ENCODE measurements at regions not wholly inside any gene's neighbourhood (a gene's known extent, or its start where the extent isn't known, plus 50 kb on each side); places are given as distances from the start of the nearest gene placed in this dataset.

DNA sequence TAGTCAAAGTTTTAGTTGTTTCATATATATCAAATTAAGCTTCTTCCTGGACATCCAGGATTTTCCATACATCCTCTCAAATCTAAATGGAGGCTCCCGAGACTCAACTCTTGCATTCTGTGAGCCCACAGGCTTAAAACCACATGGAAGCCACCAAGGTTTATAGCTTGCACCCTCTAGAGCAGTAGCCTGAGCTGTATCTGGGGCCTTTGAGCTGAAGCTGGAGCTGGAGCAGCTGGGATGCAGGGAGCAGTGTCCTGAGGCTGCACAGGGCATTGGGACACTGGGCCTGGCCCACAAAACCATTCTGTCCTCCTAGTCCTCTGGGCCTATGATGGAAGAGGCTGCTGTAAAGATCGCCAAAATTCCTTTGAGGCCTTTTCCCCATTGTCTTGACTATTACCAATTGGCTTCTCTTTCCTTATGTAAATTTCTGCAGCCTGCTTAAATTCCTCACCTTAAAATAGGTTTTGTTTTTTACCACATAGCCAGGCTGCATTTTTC is 151.0 kb downstream of the COX7C start:
- no peak for DNase-seq (ENCODE audit: low read depth in 4 of 4, low spot score in 3 of 4)

DNA sequence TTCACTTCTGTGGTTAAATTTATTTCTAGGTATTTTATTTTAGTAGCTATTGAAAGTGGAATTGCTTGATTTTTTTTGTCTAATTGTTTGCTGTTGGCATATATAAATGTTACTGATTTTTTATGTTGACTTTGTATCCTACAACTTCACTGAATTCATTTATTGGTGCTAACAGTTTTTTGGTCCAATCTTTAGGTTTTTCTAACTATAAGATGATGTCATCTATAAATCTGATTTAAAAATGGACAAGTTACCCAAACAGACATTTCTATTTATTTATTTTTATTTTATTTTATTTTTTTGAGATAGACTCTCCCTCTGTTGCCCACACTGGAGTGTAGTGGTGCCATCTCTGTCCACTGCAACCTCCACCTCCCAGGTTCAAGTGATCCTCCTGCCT is 162.3 kb downstream of the COX7C start:
- no peak for DNase-seq (ENCODE audit: low read depth in 4 of 4, low spot score in 3 of 4)

DNA sequence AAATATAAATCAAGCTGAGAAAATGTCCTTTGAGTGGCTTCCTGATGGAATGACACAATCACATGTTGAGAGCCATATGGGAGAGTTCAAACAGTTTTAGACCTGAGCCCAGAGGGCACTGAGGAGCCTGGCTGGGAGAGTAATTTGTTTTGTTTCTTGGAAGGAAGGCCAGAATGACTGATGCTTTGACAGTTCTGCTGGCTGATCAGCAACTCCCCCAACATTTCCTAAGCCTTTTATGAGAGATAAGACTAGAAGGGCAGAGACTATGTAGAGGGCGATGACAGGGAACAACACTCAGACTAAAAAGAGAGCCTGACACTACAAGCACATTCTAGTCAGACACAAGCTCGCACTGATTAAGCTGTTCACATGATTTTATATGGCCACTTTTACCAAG is 169.2 kb downstream of the COX7C start:
- no peak for DNase-seq (ENCODE audit: low read depth in 4 of 4, low spot score in 3 of 4)

DNA sequence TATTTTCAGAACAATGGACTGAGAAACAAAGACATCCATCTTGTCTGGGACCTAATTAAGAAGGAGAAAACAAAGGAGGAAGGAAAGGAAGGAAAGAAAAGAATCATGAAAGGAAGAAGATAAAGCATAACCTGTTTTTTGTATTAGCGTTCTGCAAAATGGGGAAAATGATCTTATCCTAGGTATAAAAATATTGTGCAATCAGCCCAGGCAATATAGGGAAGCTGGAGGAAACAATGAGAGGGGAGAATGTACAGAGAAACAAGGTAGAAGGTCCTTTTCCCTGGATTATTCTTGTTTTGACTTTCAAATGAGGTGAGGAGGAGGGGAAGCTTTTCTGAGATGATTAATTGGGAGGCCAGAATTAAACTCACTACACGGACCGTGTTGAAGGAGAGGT is 177.9 kb downstream of the COX7C start:
- DNase-seq (ENCODE audit: low read depth in 4 of 4, low spot score in 3 of 4), result no peak

DNA sequence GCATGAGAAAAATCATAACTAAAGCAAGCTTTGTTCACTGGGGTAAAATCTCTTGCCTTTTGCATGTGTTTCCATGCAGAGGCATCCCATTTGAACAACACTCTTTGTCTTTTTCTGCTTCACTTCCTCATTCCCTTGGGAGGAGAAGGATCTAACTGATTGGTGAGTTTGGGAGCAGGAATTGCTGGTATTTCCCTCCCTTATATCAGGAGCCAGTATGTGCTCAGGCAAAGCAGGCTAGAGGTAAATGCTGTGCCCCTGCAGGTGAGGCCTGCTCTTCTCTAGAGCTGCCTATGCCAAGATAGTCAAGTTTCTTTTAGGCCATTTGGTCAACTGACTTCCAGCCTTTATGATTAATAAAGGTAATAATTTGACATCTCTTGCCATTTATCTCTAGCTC is 179.9 kb downstream of the COX7C start:
- no peak for DNase-seq (ENCODE audit: low read depth in 4 of 4, low spot score in 3 of 4)

DNA sequence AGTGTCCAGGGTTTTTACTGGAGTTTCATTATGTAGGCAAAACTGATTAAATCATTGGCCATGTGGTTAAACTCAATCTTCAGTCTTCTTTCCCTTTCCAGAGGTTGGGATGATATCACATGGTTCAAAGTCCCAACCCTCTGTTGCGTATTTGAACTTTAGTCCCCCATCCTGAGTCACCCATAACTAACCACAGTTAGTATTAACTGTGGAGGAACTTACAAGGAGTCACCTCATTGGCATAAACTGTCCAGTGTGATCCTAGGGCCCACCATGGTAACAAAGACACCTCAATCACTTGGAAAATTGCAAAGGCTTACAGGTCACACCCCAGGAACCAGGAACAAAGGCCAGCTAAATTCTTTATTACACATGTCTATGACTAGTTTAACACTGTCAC is 188.5 kb downstream of the COX7C start:
- no peak for DNase-seq (ENCODE audit: low read depth in 4 of 4, low spot score in 3 of 4)

DNA sequence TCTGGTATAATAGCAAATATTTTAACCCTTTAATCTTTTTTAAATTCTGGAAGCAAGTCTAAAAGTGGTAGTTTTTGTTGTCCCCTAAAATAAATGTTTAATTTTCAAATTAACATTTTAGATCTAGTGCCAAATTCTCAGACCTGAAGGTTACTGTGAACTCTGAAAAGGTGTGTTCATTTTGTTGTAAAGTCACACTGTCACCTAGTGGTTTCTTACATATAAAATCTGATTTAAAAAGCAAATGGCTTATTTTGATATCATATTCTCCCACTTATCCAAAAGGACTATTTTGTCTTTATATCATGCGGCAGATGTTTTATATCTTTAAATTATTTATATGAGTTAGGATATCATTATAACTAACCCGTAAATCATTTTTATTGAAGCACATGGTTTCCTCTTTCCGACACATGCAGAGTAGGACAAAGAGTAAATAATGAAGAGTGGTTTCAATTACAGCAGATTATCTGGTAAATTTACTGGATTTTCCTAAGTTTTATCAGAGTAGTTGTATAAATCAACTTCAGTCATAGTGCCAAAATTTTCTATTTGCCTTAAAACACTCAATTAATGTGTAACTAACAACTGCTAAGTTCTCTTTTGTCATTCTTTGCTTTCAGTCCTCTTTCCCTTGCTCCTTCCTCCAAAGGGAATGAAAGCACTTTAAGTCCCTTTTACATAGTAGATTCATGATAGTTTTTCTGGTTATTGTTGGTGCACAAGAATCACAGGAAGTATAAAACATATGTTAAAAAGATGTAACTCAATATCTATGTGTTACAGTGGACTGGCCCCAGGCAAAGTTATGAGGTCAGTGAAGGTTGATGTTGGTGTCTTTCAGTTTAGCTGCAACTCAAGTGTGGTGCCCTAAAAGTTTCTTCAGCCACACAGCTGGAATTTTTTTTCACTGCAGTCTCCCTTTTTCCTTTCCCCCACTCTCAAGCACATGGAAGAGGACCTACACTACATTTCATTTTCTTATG is 189.6 kb downstream of the COX7C start:
- peak in 1 of 4 donors; percentile 12 for DNase-seq (ENCODE audit: low read depth in 4 of 4, low spot score in 3 of 4)

DNA sequence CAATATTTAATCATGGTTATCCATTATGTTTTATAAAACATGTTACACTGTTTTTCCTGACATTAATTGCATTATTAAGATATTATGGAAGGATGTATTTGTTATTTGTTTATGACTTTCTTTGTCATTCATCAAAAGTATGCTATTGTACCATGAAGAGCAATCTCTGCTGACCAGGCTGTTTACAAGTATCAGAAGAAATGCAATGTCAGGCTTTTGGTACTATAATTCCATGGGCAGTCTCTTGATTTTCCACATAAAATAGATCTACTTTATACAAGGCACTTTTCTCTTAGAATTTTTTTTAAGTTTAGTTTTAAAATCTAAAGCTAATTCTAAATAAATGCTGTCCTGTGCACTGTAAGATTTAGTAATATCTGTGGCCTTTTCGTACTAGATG is 196.6 kb downstream of the COX7C start:
- DNase-seq (ENCODE audit: low read depth in 4 of 4, low spot score in 3 of 4), result no peak

DNA sequence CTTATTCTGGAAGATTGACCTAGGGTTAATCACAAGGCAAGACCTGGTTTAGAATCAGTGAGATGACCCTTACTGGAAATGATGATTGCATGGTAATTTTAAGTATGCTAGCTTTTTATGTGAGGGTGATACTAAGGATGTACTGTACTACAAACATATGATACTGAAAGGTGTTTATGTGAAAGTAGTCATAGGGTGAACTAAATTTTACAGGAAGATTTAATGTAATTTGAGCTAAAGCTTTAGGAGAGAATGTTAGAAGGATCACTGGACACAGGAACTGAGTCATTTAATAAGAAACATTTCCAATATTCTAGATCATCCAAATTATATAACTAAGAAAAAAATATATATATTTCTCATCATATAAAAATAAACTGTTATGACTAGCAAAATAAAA is 197.2 kb downstream of the COX7C start:
- DNase-seq (ENCODE audit: low read depth in 4 of 4, low spot score in 3 of 4), result no peak

DNA sequence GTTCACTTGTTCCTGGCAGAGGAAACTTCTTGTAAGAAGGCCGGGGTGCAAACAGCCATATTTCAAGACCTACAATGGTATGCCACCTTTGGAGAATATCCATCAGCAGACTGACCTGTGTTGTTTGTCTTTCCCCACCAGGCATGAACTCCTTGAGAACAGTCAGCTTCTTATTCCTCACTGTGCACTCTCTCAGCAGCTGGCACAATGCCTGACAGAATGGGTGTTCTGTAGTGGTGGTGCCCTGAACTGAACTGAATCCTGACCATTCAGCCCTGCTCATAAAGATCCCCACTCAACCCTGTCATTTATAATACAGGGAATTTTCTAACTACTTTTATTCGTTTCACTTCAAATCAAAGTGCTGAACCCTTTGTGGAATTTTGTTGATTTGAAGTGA is 206.9 kb downstream of the COX7C start:
- DNase-seq (ENCODE audit: low read depth in 4 of 4, low spot score in 3 of 4), result no peak

DNA sequence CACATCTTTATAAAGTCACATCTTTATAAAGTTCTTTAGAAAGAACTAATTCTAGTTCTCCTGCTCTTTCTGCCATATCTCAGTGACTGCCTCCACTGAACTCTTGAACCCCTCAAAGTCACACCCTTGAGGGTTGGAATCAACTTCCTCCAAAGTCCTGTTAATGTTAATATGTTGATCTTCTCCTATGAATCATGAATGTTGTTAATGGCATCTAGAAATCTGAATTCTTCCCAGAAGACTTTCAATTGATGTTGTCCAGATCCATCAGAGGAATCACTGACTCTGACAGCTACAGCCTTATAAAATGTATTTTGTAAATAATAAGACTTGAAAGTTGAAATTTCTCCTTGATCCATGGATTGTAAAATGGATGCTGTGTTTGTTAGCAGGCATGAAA is 213.4 kb downstream of the COX7C start:
- no peak for DNase-seq (ENCODE audit: low read depth in 4 of 4, low spot score in 3 of 4)

DNA sequence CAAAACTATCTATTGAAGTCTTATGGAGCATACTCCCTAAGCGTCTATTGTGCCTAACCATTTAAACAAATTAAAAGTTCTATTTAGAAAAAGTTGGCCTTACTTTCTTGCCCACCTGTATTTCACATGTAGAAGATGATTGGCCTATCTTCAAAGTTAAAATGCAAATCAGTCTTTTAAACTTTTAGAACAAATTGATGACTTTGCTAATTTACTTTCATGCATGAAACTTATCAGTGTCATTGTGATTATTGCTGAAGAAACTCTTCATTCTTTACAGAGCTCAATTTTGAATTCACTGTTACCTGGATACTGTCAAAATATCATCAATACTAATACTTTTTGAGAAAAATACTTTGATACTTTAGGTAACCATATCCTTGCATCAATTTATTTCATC is 216.1 kb downstream of the COX7C start:
- no peak for DNase-seq (ENCODE audit: low read depth in 4 of 4, low spot score in 3 of 4)

DNA sequence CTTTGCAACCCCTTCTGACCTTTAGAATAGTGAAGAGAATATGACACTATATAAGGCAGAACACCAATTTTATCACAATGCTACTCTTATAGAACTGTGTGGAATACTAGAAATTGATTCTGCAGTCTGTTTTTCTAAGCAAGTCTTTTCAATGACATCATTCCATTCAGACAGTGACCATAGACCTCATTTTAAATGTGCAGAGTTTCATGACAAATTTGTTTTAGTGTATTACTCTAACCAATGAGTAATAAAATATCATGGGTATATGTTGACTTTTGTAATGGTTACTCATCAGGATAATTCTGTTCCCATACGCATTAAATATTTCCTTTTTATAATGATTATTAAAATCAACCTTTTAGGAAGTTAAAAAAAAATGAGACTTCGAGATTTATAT is 219.9 kb downstream of the COX7C start:
- no peak for DNase-seq (ENCODE audit: low read depth in 4 of 4, low spot score in 3 of 4)

DNA sequence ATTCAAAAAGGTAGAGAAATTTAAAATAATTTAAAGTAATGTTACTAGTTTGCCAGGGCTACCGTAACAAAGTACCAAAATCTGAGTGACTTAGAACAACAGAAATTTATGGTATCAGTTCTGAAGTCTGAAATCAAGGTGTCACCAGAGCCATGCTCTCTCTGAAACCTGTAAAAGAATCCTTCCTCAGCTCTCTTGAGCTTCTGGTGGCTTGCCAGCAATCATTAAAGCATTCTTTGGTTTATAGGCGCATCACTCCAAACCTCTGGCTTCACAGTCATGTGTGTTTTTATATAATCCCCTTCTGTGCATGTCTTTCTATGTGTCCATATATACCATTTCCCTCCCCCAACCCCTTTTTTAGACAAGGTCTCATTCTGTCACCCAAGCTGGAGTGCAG is 220.3 kb downstream of the COX7C start:
- no peak for DNase-seq (ENCODE audit: low read depth in 4 of 4, low spot score in 3 of 4)

DNA sequence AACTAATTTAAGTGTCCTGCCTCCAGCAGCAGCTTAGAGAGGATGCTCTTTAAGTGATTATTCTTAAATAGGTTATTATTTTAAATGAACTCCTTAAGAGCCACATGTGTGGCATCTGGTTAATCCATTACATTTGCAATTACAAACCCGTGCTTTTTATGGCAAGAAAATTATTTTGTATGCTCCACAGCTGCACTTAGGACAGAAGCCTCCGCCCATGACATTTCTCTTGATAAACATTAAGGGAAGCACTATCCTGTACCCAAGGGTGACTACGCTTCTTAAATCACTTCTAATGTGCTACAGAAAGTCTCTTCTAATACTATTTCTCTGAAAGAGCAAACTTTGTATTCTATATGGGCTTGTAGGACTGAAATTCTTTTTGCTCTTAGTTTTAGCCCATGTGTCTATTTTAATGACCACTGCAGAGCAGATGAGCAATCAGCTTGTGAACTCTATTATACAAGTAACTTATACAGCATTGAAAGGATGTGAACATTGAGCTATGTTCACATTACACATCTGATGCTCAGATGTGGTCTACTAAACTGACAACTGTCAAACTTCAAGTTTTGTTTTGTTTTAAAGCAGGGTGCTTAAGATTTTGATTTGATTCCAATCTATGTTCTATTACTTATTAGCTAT is 223.4 kb downstream of the COX7C start:
- no peak for DNase-seq (ENCODE audit: low read depth in 4 of 4, low spot score in 3 of 4)

DNA sequence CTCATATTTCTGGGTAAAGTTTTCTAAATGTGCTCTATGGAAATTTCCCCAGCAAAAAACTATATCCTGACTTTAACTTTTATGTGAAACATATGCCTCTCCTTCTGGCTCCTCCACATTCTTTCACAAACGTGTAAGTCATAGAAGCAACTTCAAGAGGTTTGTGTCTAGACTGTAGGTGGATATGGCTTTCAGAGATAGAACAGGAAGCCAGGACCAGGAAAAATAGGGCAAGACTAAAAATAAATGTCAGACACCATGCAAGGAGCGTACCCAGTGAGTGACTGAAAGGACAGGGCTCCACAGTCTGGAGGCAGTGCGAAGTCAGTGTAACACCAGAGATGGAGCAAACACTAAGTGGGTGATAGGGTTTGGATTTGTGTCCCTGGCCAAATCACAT is 240.7 kb downstream of the COX7C start:
- DNase-seq (ENCODE audit: low read depth in 4 of 4, low spot score in 3 of 4), result no peak

DNA sequence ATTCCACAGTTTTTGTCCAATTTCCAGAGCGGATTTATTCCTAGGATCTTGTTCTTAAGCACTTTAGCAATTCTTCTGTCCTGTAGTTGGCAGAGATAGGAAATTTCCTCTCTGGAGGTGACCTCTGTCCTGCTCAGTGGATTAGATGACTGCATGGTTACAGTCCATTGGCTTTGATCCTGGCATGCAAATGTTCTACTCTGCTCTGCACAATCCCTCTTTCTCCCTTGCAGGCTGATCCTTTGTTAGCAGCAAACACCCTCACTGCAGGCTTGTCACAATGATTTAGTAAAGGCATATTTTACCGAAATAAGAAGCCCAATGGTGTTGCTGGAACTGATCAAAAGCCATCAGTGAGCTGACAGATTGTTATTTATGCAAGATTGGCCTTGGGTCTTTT is 243.8 kb downstream of the COX7C start:
- DNase-seq (ENCODE audit: low read depth in 4 of 4, low spot score in 3 of 4), result peak in 3 of 4 donors; percentile 5 to 27 (median 16)

DNA sequence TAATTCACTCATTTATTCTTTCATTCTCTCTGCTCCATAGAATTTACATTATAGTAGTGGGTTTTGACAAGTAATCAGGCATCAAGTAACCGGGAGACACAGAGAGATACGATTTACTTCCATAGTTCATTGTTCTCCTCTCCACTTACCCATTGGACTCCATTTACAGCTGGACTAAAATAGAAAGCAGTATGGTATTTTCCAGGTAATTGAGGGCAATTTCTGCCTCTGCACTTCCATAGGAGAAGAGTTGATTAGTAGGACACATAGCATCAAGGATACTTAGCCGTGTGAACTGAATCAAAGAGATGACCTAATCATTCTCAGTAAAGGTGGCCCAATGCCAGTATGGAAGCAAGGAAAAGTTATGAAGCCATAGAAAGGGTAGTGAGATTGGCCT is 244.4 kb downstream of the COX7C start:
- no peak for DNase-seq (ENCODE audit: low read depth in 4 of 4, low spot score in 3 of 4)

DNA sequence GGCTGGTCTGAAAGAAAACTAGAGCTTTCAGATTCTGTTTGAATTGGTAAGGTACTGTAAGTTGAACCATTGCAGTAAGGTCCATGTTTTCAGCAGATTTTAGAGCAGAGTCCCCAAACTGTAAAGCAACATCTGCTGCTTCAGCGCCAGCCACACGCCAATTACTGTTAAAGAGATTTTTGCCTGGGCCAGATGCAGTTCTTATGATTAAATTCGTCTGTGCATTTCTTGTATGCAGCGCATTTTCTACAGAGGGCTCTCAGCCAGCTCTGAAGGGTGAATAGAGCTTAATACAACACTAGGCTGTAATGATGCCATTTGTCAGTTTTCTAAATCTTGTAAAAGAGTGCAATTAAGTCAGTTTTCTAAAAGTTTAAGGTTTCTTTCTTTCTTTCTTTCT is 246.3 kb downstream of the COX7C start:
- no peak for DNase-seq (ENCODE audit: low read depth in 4 of 4, low spot score in 3 of 4)

DNA sequence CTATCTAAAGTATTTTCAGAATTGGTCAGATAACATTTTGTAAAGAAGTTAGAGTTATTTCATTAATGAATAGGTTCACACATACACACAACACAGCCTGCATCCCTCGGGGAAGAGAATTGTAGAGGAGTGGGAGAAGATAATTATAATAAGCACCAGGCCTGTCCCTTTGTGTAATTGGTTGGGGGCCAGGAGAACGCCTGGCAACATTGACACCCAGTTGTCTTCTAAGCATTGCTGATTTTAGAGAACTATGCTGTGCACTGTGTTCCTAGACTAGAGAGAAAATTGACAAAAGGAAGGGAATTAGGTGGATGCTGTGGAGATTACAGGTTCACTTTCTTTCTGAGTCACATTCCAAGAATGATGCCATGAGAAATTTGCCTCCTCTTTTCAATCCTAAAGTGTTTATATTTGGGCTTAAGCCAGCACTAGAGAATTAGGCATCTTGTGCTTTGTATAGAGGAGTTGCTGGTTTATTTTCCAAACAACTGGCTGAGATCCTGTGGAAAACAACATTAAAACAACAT is 247.6 kb downstream of the COX7C start:
- no peak for DNase-seq (ENCODE audit: low read depth in 4 of 4, low spot score in 3 of 4)

DNA sequence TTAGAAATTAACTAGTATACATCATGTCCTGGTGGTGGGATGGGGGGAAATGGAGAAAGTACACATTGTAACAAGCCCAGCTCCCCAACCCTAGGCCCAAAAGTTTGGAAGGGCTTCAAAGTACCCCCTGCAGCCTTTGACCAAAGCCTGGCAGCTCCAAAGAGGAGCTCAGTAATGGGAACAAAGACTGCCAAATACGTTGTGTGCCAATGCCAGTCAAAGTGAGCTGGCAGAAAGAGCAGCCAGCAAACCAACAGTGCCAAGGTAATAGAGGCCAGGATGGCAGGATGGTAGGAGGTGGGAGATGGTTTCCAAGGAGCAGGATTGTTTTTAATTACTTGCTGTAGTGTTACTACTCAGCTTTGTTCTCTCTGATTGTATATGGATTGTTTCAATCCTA is 248.3 kb downstream of the COX7C start:
- DNase-seq (ENCODE audit: low read depth in 4 of 4, low spot score in 3 of 4), result no peak

DNA sequence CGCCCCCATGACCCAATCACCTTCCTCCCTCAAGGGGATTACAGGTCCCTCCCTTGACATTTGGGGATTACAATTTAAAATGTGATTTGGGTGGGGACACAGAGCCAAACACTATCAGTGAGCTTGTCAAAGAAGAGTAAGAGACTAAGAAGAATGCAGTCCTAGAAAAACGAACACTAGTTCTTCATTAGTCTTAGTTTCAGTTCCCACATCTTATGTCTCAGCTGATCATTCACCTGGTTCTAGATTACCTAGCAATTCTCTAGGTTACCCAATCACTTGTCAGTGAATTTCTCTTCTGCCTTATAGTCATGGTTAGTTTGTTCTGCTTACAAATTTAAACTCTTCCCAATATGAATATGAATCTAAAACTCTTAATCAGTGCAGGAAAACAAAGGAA is 251.5 kb downstream of the COX7C start:
- no peak for DNase-seq (ENCODE audit: low read depth in 4 of 4, low spot score in 3 of 4)

Measured in left renal pelvis (tissue), 4 donors.